Suprapubic skin (tissue), 4 donors: ENCODE measurements at regions not wholly inside any gene's neighbourhood (a gene's known extent, or its start where the extent isn't known, plus 50 kb on each side); places are given as distances from the start of the nearest gene placed in this dataset.

Experiments used
- DNase-seq, 2 donors: peaks; one replicate each; pipeline ENCODE4 v3.0.0-alpha.2; 2019; ENCODE audit warnings: low spot score in 2 of 2
- H3K27ac ChIP-seq: fragments of 200-600 bp; sonication (generic); one replicate; pipeline ENCODE4 v1.5.1; 2019
- H3K27me3 ChIP-seq: fragments of 200-600 bp; sonication (generic); one replicate; pipeline ENCODE4 v1.5.1; 2019
- H3K36me3 ChIP-seq: fragments of 200-600 bp; sonication (generic); one replicate; pipeline ENCODE4 v1.5.1; 2019
- H3K4me1 ChIP-seq: fragments of 200-600 bp; sonication (generic); one replicate; pipeline ENCODE4 v1.5.1; 2019
- H3K4me3 ChIP-seq: fragments of 200-600 bp; sonication (generic); one replicate; pipeline ENCODE4 v1.5.1; 2019; ENCODE audit warnings: mild to moderate bottlenecking
- H3K9me3 ChIP-seq: fragments of 200-600 bp; sonication (generic); one replicate; pipeline ENCODE4 v1.5.1; 2019
- EP300 ChIP-seq: sonication (generic); formaldehyde crosslinking; IDR thresholded peaks from one replicate; pipeline ENCODE4 v1.6.1; 2017; ENCODE audit warnings: antibody characterized with exemption
- POLR2A ChIP-seq, 2 donors: fragments of 450-650 bp; IDR thresholded peaks; one replicate each; pipeline ENCODE4 v1.6.1; 2017; ENCODE audit warnings: antibody characterized with exemption in 2 of 2, mild to moderate bottlenecking in 2 of 2, moderate library complexity in 2 of 2
- POLR2AphosphoS5 ChIP-seq, 3 donors: sonication (generic); formaldehyde crosslinking; IDR thresholded peaks; one replicate each; pipeline ENCODE4 v1.6.1; 2017; ENCODE audit warnings: antibody characterized with exemption in 3 of 3
- WGBS: methylation state at CpG from one replicate; pipeline ENCODE4 v1.1.5; 2018; 5-methylcytosine and 5-hydroxymethylcytosine counted together
- TF ChIP-seq, protein P1 (sequence below), 2 donors: fragments of 200-600 bp in 1 of 2; fragments of 450-650 bp in 1 of 2; sonication (generic) in 1 of 2; IDR thresholded peaks; one replicate each; pipeline ENCODE4 v1.5.1; 2016 to 2019; ENCODE audit warnings: antibody characterized with exemption in 2 of 2, mild to moderate bottlenecking in 1 of 2, moderate library complexity in 1 of 2

DNA sequence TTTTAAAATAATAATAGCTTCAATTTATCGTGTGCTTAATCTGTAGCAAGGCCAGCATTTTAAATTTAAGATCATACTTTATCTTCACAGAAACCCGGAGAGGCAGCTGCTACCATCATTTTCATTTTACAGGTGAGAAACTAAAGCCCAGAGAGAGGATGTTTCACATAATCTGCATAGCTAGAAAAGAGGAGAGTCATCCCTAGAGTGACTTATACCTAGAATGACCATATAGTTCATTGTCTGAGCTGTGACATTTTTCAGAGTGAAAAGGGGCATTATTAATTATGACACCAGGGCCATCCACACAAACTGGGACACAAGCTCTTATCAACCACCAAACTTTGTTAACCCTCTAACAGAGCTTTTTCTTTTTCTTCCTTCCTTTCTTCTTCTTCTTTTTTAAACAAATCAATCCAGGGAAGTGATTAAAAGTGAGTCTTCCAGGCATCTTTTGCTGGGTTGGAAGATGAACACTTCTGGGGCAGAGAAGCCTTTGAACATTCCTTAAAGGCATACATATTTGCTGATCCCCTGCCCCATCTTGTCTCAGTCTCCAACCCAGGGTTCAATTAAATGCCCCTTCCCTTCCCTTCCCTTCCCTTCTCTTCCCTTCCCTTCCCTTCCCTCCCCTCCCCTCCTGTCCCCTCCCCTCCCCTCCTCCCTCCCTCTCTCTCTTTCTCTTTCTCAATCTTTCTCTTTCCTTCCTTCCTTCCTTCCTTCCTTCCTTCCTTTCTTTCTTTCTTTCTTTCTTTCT lies 272.5 kb upstream of the JAG1 start:
- TF ChIP-seq POLR2A (IDR thresholded peaks at IDR 0.05) (no peak), POLR2AphosphoS5 (IDR thresholded peaks at IDR 0.05) (no peak), EP300 (no peak)
- TF ChIP-seq, protein P1, sequence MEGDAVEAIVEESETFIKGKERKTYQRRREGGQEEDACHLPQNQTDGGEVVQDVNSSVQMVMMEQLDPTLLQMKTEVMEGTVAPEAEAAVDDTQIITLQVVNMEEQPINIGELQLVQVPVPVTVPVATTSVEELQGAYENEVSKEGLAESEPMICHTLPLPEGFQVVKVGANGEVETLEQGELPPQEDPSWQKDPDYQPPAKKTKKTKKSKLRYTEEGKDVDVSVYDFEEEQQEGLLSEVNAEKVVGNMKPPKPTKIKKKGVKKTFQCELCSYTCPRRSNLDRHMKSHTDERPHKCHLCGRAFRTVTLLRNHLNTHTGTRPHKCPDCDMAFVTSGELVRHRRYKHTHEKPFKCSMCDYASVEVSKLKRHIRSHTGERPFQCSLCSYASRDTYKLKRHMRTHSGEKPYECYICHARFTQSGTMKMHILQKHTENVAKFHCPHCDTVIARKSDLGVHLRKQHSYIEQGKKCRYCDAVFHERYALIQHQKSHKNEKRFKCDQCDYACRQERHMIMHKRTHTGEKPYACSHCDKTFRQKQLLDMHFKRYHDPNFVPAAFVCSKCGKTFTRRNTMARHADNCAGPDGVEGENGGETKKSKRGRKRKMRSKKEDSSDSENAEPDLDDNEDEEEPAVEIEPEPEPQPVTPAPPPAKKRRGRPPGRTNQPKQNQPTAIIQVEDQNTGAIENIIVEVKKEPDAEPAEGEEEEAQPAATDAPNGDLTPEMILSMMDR (IDR thresholded peaks at IDR 0.05), result no peak
- Histone ChIP-seq H3K36me3 (no peaks in the 10 kb centered on the region), H3K27me3 (no peaks in the 10 kb centered on the region), H3K9me3 (no peaks in the 10 kb centered on the region), H3K4me1 (no peaks in the 10 kb centered on the region), H3K27ac (no peak overlapping the region), H3K4me3 (no peak overlapping the region)
- no peak for DNase-seq
- WGBS, result 48% methylated on average over 2 of the region's 2 CpGs

GRCh38 chr20:10947726-10948125 lies 273.9 kb upstream of the JAG1 start:
- H3K9me3 ChIP-seq, result no peaks in the 10 kb centered on the region
- no peaks in the 10 kb centered on the region for H3K4me1 ChIP-seq
- no peak overlapping the region for H3K4me3 ChIP-seq
- TF ChIP-seq, protein P1 (IDR thresholded peaks at IDR 0.05), result no peak
- TF ChIP-seq POLR2AphosphoS5 (IDR thresholded peaks at IDR 0.05) (no peak), EP300 (no peak), POLR2A (IDR thresholded peaks at IDR 0.05) (no peak)
- DNase-seq, result no peak
- H3K27ac ChIP-seq, result no peak overlapping the region
- no peaks in the 10 kb centered on the region for H3K27me3 ChIP-seq
- H3K36me3 ChIP-seq, result no peaks in the 10 kb centered on the region

DNA sequence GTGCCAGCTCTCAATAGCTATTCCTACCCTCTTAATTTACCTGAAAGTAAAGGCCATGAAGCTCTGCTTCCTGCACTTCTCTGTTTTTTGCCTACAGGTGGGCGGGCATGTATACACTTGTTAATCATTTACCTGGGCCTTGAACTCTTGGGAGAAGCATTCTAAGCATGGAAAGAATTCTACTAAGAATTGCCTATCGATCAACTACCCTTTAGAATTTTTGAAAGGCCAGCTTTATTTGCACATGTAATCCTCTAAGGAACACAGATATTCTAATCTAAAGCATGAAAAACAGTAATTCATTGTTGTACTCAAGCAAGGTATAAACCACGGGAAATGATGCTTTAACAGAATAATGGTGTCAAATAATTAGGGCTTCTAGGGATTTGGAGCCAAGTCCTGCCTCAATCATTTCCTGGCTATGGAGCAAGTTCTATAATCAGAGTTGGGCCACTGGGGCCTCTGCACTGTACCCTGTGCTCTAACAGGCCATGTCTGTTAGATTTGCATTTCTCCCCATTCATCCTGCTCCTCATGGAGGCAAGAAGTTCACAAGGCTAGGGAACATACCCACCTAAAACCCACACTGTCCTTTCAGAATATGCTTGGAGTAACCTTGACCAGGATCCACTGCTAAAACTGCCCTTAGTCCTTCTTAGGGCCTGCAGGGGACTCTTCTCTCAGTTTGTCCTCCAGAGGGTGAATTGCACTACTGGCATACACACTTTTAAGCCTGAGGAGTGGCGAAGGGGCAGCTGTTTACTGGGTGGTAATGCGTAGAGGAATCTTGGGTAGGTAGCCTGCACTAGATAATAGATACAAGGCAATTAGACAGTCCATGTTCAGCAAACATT lies 276.4 kb upstream of the JAG1 start:
- Histone ChIP-seq H3K27ac (no peak overlapping the region), H3K4me1 (peaks cover 20% of the 10 kb centered on the region), H3K9me3 (no peaks in the 10 kb centered on the region), H3K27me3 (no peaks in the 10 kb centered on the region), H3K36me3 (no peaks in the 10 kb centered on the region), H3K4me3 (no peak overlapping the region)
- WGBS, result 90% methylated on average over 5 of the region's 5 CpGs
- TF ChIP-seq EP300 (no peak), POLR2A (IDR thresholded peaks at IDR 0.05) (no peak), POLR2AphosphoS5 (IDR thresholded peaks at IDR 0.05) (no peak)
- TF ChIP-seq, protein P1 (IDR thresholded peaks at IDR 0.05), result no peak
- DNase-seq, result no peak

DNA sequence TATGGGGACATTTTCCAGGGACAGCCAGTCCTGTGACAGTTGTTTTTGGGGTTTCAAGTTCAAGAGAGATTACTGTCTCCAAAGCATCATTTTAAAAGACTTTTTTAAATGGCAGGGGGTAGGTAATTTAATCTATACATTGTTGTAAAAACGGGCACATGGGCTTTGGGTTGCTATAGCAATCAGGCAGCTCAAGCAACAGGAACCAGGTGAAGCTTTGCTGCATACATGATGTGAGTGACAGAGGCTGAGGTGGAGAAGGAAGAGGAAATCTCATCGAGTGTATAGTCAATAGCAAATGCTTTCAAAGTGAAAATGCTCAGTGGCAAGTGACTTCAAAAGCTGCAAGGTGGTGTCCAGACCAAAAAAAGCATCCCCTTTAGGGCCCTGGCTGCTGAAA lies 277.4 kb upstream of the JAG1 start:
- DNase-seq, result no peak
- peaks cover 23% of the 10 kb centered on the region for H3K4me1 ChIP-seq
- no peaks in the 10 kb centered on the region for H3K36me3 ChIP-seq
- no peak overlapping the region for H3K4me3 ChIP-seq
- no peaks in the 10 kb centered on the region for H3K27me3 ChIP-seq
- H3K9me3 ChIP-seq, result no peaks in the 10 kb centered on the region
- TF ChIP-seq EP300, result no peak
- TF ChIP-seq, protein P1 (IDR thresholded peaks at IDR 0.05), result no peak
- no peak for TF ChIP-seq POLR2AphosphoS5 (IDR thresholded peaks at IDR 0.05)
- TF ChIP-seq POLR2A (IDR thresholded peaks at IDR 0.05), result no peak
- WGBS, result 54% methylated on average over 2 of the region's 2 CpGs
- no peak overlapping the region for H3K27ac ChIP-seq

GRCh38 chr20:10951904-10952303 lies 278.1 kb upstream of the JAG1 start:
- H3K27ac ChIP-seq, result no peak overlapping the region
- no peak for DNase-seq
- H3K4me1 ChIP-seq, result peaks cover 23% of the 10 kb centered on the region
- no peaks in the 10 kb centered on the region for H3K9me3 ChIP-seq
- no peaks in the 10 kb centered on the region for H3K27me3 ChIP-seq
- no peak overlapping the region for H3K4me3 ChIP-seq
- no peak for TF ChIP-seq POLR2A (IDR thresholded peaks at IDR 0.05)
- TF ChIP-seq POLR2AphosphoS5 (IDR thresholded peaks at IDR 0.05), result no peak
- TF ChIP-seq, protein P1 (IDR thresholded peaks at IDR 0.05), result no peak
- TF ChIP-seq EP300, result no peak
- WGBS, result 79% methylated on average over 1 of the region's 1 CpG
- H3K36me3 ChIP-seq, result no peaks in the 10 kb centered on the region
